ENCODE measurements at regions not wholly inside any gene's neighbourhood (a gene's known extent, or its start where the extent isn't known, plus 50 kb on each side); places are given as distances from the start of the nearest gene placed in this dataset.

- FAIRE-seq = no peak
These were observed 70.6 kb upstream of the ARHGAP5 start for GRCh38 chr14:32006263-32007110.

- FAIRE-seq = no peak
These were observed 69.2 kb upstream of the ARHGAP5 start for GRCh38 chr14:32007755-32008362.

GRCh38 chr14:32008602-32009193 lies 68.4 kb upstream of the ARHGAP5 start:
- no peak for FAIRE-seq

- FAIRE-seq = no peak
These were observed 67.7 kb upstream of the ARHGAP5 start for GRCh38 chr14:32009221-32009975.

GRCh38 chr14:32009976-32010581 lies 67.0 kb upstream of the ARHGAP5 start:
- no peak for FAIRE-seq

GRCh38 chr14:32010604-32011125 lies 66.4 kb upstream of the ARHGAP5 start:
- FAIRE-seq = no peak

- no peak for FAIRE-seq
These were observed 65.9 kb upstream of the ARHGAP5 start for GRCh38 chr14:32011225-32011624.

GRCh38 chr14:32012062-32012461 lies 65.0 kb upstream of the ARHGAP5 start:
- FAIRE-seq = no peak

- no peak for FAIRE-seq
These were observed 64.5 kb upstream of the ARHGAP5 start for GRCh38 chr14:32012571-32012970.

- no peak for FAIRE-seq
These were observed 64.0 kb upstream of the ARHGAP5 start for GRCh38 chr14:32013083-32013482.

GRCh38 chr14:32014057-32014456 lies 63.0 kb upstream of the ARHGAP5 start:
- FAIRE-seq = no peak

GRCh38 chr14:32014498-32014897 lies 62.6 kb upstream of the ARHGAP5 start:
- no peak for FAIRE-seq

GRCh38 chr14:32015166-32015565 lies 61.9 kb upstream of the ARHGAP5 start:
- no peak for FAIRE-seq

GRCh38 chr14:32017587-32017986 lies 59.5 kb upstream of the ARHGAP5 start:
- FAIRE-seq = no peak

GRCh38 chr14:32018391-32019092 lies 58.6 kb upstream of the ARHGAP5 start:
- FAIRE-seq = no peak

GRCh38 chr14:32019276-32019675 lies 57.8 kb upstream of the ARHGAP5 start:
- FAIRE-seq = no peak

GRCh38 chr14:32020882-32021281 lies 56.2 kb upstream of the ARHGAP5 start:
- FAIRE-seq = no peak

GRCh38 chr14:32021341-32021740 lies 55.8 kb upstream of the ARHGAP5 start:
- FAIRE-seq = no peak

- FAIRE-seq = no peak
These were observed 54.6 kb upstream of the ARHGAP5 start for GRCh38 chr14:32022525-32022924.

GRCh38 chr14:32022938-32023466 lies 54.1 kb upstream of the ARHGAP5 start:
- FAIRE-seq = no peak

- no peak for FAIRE-seq
These were observed 53.6 kb upstream of the ARHGAP5 start for GRCh38 chr14:32023540-32023939.

Data from G401.6 (cell line).